ENCODE measurements at regions not wholly inside any gene's neighbourhood (a gene's known extent, or its start where the extent isn't known, plus 50 kb on each side); places are given as distances from the start of the nearest gene placed in this dataset.

DNA sequence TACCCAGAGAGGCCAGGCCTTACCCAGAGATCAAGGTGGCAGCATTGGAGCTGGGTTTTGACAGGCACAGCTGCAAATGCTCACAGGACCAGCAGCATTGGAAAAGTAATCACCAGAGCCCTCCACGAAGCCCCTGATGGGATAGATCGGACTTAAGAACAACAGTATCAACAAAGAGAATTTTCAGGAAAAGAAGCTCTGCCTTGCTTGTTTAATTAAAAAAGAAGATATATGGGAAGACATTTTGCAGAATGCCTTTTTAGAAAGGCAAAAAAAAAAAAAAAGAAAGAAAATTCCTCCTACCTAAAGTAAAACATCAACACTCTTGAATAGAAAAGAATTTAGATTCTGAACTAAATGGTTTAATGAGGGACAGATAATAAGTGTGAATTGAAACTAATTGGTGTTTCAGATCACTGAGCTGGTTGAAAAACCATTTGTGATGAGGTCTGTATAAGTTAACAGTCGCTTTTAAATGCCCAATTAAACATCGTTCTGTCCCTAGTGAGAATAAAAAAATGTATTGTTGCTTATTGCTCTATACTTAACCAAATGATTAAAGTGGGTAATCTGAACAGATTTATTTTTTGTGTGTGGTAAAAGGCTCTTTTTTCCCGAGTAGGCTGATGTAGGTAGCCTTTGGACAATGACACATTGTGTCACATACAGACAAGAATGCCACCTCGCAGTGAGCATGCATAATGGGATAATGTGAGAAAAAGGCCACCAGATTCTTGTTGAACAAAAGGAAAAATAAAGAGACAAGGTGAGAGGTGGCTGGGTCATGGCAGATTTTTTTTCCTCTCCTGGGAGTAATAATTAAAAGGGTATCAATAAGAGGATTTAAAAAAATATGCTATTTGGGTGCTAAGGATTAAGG lies 93.0 kb upstream of the ARGLU1 start:
- Histone ChIP-seq H3K36me3 (ENCODE audit: control insufficient read depth, insufficient read depth, low read length) (no peaks in the 10 kb centered on the region), H3K9me3 (ENCODE audit: control insufficient read depth in 2 of 2, low read length in 2 of 2) (no peaks in the 10 kb centered on the region), H3K27me3 (ENCODE audit: control insufficient read depth, insufficient read depth, low read length) (no peaks in the 10 kb centered on the region), H3K27ac (ENCODE audit: insufficient read depth, low read length, poor library complexity, severe bottlenecking) (no peak overlapping the region), H3K4me3 (ENCODE audit: low read depth, low read length) (no peak overlapping the region), H3K4me1 (ENCODE audit: control insufficient read depth, insufficient read depth, low read length, poor library complexity, severe bottlenecking) (no peaks in the 10 kb centered on the region)
- H3K27me3 Mint-ChIP-seq: no peaks in the 10 kb centered on the region
- H3K27ac Mint-ChIP-seq: no peak overlapping the region
- H3K4me3 Mint-ChIP-seq: no peak overlapping the region
- no peaks in the 10 kb centered on the region for H3K4me1 Mint-ChIP-seq
- H3K36me3 Mint-ChIP-seq: no peaks in the 10 kb centered on the region
- H3K9me3 Mint-ChIP-seq: peaks cover 0 to 2% (median 0%) of the 10 kb centered on the region in 7 donors
- no peak for ATAC-seq (ENCODE audit: low read depth in 2 of 2)
- DNase-seq: no peak

DNA sequence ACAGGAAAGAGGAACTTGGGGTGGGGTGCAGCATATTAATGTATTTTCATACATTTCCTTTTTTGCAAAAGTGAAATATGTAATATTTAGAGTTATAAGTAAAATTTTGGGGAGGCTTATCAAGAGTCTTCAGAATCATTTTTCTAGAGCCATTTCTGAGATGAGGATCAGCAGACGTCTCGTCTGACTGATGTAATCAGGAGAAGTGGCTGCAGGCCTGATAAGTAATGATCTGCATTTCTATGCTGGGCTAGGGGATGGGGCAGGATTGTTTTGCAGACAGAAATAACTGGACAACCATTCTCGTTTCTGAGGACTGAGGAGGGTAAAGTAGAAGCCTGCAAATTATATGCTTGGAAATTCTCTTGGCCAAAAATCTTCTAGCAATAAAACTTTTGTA lies 89.2 kb upstream of the ARGLU1 start:
- no peaks in the 10 kb centered on the region for H3K4me1 ChIP-seq (ENCODE audit: control insufficient read depth, insufficient read depth, low read length, poor library complexity, severe bottlenecking)
- ATAC-seq (ENCODE audit: low read depth in 2 of 2) (no peak), DNase-seq (no peak)
- no peak overlapping the region for H3K27ac Mint-ChIP-seq
- no peaks in the 10 kb centered on the region for H3K9me3 ChIP-seq (ENCODE audit: control insufficient read depth in 2 of 2, low read length in 2 of 2)
- no peaks in the 10 kb centered on the region for H3K4me1 Mint-ChIP-seq
- no peaks in the 10 kb centered on the region for H3K27me3 Mint-ChIP-seq
- no peaks in the 10 kb centered on the region for H3K36me3 Mint-ChIP-seq
- H3K4me3 Mint-ChIP-seq: no peak overlapping the region
- H3K4me3 ChIP-seq (ENCODE audit: low read depth, low read length): no peak overlapping the region
- H3K27me3 ChIP-seq (ENCODE audit: control insufficient read depth, insufficient read depth, low read length): no peaks in the 10 kb centered on the region
- no peaks in the 10 kb centered on the region for H3K36me3 ChIP-seq (ENCODE audit: control insufficient read depth, insufficient read depth, low read length)
- H3K9me3 Mint-ChIP-seq: peaks cover 0 to 1% (median 0%) of the 10 kb centered on the region in 7 donors
- no peak overlapping the region for H3K27ac ChIP-seq (ENCODE audit: insufficient read depth, low read length, poor library complexity, severe bottlenecking)

DNA sequence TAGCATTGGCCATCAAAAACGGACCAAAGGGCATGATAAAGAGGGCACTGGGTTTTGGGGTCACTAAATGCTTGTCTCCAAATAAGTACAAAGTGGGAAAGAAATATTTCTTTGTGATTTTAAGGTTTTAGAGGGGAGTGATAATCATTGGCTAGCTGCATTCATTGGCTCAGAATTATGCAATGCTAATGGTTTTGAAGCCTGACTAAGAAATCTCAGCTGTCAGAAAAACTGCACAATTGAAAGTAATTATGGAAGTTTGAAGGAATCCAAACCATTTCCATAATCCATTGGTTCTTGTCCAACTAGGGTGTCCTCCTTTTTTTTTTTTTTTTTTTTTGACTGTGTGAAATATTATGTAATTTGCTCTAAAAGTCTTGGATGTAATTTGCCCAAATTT lies 88.2 kb upstream of the ARGLU1 start:
- Histone ChIP-seq H3K4me3 (ENCODE audit: low read depth, low read length) (no peak overlapping the region), H3K36me3 (ENCODE audit: control insufficient read depth, insufficient read depth, low read length) (no peaks in the 10 kb centered on the region), H3K9me3 (ENCODE audit: control insufficient read depth in 2 of 2, low read length in 2 of 2) (no peaks in the 10 kb centered on the region), H3K4me1 (ENCODE audit: control insufficient read depth, insufficient read depth, low read length, poor library complexity, severe bottlenecking) (no peaks in the 10 kb centered on the region), H3K27ac (ENCODE audit: insufficient read depth, low read length, poor library complexity, severe bottlenecking) (no peak overlapping the region), H3K27me3 (ENCODE audit: control insufficient read depth, insufficient read depth, low read length) (no peaks in the 10 kb centered on the region)
- DNase-seq (no peak), ATAC-seq (ENCODE audit: low read depth in 2 of 2) (no peak)
- Mint-ChIP-seq H3K4me1 (no peaks in the 10 kb centered on the region), H3K4me3 (no peak overlapping the region), H3K27me3 (no peaks in the 10 kb centered on the region), H3K9me3 (peaks cover 0 to 3% (median 0%) of the 10 kb centered on the region in 7 donors), H3K27ac (no peak overlapping the region), H3K36me3 (no peaks in the 10 kb centered on the region)

GRCh38 chr13:106651442-106651841 lies 83.5 kb upstream of the ARGLU1 start:
- Mint-ChIP-seq H3K27me3 (no peaks in the 10 kb centered on the region), H3K4me1 (no peaks in the 10 kb centered on the region), H3K36me3 (no peaks in the 10 kb centered on the region), H3K4me3 (no peak overlapping the region), H3K9me3 (peaks cover 0 to 2% (median 0%) of the 10 kb centered on the region in 7 donors), H3K27ac (no peak overlapping the region)
- Histone ChIP-seq H3K9me3 (ENCODE audit: control insufficient read depth in 2 of 2, low read length in 2 of 2) (no peaks in the 10 kb centered on the region), H3K4me1 (ENCODE audit: control insufficient read depth, insufficient read depth, low read length, poor library complexity, severe bottlenecking) (no peaks in the 10 kb centered on the region), H3K27ac (ENCODE audit: insufficient read depth, low read length, poor library complexity, severe bottlenecking) (no peak overlapping the region), H3K27me3 (ENCODE audit: control insufficient read depth, insufficient read depth, low read length) (no peaks in the 10 kb centered on the region), H3K36me3 (ENCODE audit: control insufficient read depth, insufficient read depth, low read length) (no peaks in the 10 kb centered on the region), H3K4me3 (ENCODE audit: low read depth, low read length) (no peak overlapping the region)
- ATAC-seq (ENCODE audit: low read depth in 2 of 2) (no peak), DNase-seq (no peak)

GRCh38 chr13:106650690-106651205 lies 82.8 kb upstream of the ARGLU1 start:
- Histone ChIP-seq H3K4me1 (ENCODE audit: control insufficient read depth, insufficient read depth, low read length, poor library complexity, severe bottlenecking) (no peaks in the 10 kb centered on the region), H3K27me3 (ENCODE audit: control insufficient read depth, insufficient read depth, low read length) (no peaks in the 10 kb centered on the region), H3K4me3 (ENCODE audit: low read depth, low read length) (no peak overlapping the region), H3K9me3 (ENCODE audit: control insufficient read depth in 2 of 2, low read length in 2 of 2) (no peaks in the 10 kb centered on the region), H3K36me3 (ENCODE audit: control insufficient read depth, insufficient read depth, low read length) (no peaks in the 10 kb centered on the region), H3K27ac (ENCODE audit: insufficient read depth, low read length, poor library complexity, severe bottlenecking) (no peak overlapping the region)
- H3K27ac Mint-ChIP-seq: no peak overlapping the region
- no peak for DNase-seq
- no peaks in the 10 kb centered on the region for H3K4me1 Mint-ChIP-seq
- H3K36me3 Mint-ChIP-seq: no peaks in the 10 kb centered on the region
- no peak for ATAC-seq (ENCODE audit: low read depth in 2 of 2)
- H3K27me3 Mint-ChIP-seq: peaks cover 7% of the 10 kb centered on the region
- H3K4me3 Mint-ChIP-seq: no peak overlapping the region
- H3K9me3 Mint-ChIP-seq: peaks cover 0 to 2% (median 0%) of the 10 kb centered on the region in 7 donors

- H3K4me1 Mint-ChIP-seq: no peaks in the 10 kb centered on the region
- no peak overlapping the region for H3K27ac ChIP-seq (ENCODE audit: insufficient read depth, low read length, poor library complexity, severe bottlenecking)
- H3K4me1 ChIP-seq (ENCODE audit: control insufficient read depth, insufficient read depth, low read length, poor library complexity, severe bottlenecking): no peaks in the 10 kb centered on the region
- H3K4me3 ChIP-seq (ENCODE audit: low read depth, low read length): no peak overlapping the region
- no peaks in the 10 kb centered on the region for H3K27me3 ChIP-seq (ENCODE audit: control insufficient read depth, insufficient read depth, low read length)
- no peak overlapping the region for H3K4me3 Mint-ChIP-seq
- H3K27me3 Mint-ChIP-seq: peaks cover 8% of the 10 kb centered on the region
- no peaks in the 10 kb centered on the region for H3K36me3 Mint-ChIP-seq
- ATAC-seq (ENCODE audit: low read depth in 2 of 2): no peak
- no peaks in the 10 kb centered on the region for H3K36me3 ChIP-seq (ENCODE audit: control insufficient read depth, insufficient read depth, low read length)
- no peak for DNase-seq
- peaks cover 0 to 2% (median 0%) of the 10 kb centered on the region in 7 donors for H3K9me3 Mint-ChIP-seq
- H3K9me3 ChIP-seq (ENCODE audit: control insufficient read depth in 2 of 2, low read length in 2 of 2): no peaks in the 10 kb centered on the region
- no peak overlapping the region for H3K27ac Mint-ChIP-seq
Measured at GRCh38 chr13:106649495-106649894, 81.6 kb upstream of the ARGLU1 start.

DNA sequence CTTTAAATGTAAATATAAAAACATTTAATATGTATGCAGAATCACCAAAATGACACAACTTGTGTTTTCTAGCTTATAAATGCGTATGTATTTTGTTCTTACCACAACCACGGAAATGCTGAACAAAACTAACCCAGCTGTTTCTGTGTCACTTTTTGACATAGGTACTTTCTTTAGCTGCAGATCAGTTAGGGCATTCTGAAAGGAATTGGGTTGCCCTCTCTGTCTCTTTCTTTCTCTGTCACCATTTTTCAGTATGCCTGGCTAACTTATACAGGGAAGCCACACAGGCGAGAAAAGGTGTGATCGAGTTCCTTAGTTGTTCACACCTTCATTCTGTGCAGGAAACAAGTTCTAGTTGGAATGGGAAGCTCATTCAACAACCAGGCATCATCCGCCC lies 72.6 kb upstream of the ARGLU1 start:
- H3K9me3 ChIP-seq (ENCODE audit: control insufficient read depth in 2 of 2, low read length in 2 of 2): no peaks in the 10 kb centered on the region
- no peak overlapping the region for H3K27ac ChIP-seq (ENCODE audit: insufficient read depth, low read length, poor library complexity, severe bottlenecking)
- Mint-ChIP-seq H3K27me3 (peaks cover 13% of the 10 kb centered on the region), H3K9me3 (peaks cover 0 to 2% (median 0%) of the 10 kb centered on the region in 7 donors), H3K36me3 (no peaks in the 10 kb centered on the region), H3K27ac (no peak overlapping the region), H3K4me3 (no peak overlapping the region), H3K4me1 (no peaks in the 10 kb centered on the region)
- H3K4me3 ChIP-seq (ENCODE audit: low read depth, low read length): no peak overlapping the region
- ATAC-seq (ENCODE audit: low read depth in 2 of 2) (no peak), DNase-seq (no peak)
- no peaks in the 10 kb centered on the region for H3K27me3 ChIP-seq (ENCODE audit: control insufficient read depth, insufficient read depth, low read length)
- H3K4me1 ChIP-seq (ENCODE audit: control insufficient read depth, insufficient read depth, low read length, poor library complexity, severe bottlenecking): no peaks in the 10 kb centered on the region
- no peaks in the 10 kb centered on the region for H3K36me3 ChIP-seq (ENCODE audit: control insufficient read depth, insufficient read depth, low read length)

DNA sequence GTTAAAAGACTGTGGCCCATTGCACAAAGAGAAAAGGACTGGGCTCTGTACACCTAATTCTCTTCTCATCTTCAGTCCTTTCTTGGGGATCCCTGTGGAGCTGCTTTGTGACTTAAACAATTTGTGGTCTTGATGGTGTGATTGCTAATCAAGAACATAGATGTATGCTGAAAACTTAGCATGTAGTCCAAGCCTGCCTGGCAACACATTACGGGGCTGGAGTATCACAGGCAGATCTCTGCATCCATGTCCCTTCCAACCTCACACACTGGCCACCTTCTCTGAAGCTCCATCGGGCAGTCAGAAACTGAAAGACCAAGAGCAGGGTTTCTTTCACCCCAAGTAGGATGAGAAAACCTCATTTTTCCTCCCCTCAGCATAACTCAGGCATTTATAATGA lies 69.6 kb upstream of the ARGLU1 start:
- H3K4me1 Mint-ChIP-seq: no peaks in the 10 kb centered on the region
- H3K27ac Mint-ChIP-seq: no peak overlapping the region
- H3K27me3 Mint-ChIP-seq: peaks cover 4% of the 10 kb centered on the region
- no peaks in the 10 kb centered on the region for H3K4me1 ChIP-seq (ENCODE audit: control insufficient read depth, insufficient read depth, low read length, poor library complexity, severe bottlenecking)
- peaks cover 0 to 2% (median 0%) of the 10 kb centered on the region in 7 donors for H3K9me3 Mint-ChIP-seq
- no peaks in the 10 kb centered on the region for H3K27me3 ChIP-seq (ENCODE audit: control insufficient read depth, insufficient read depth, low read length)
- H3K4me3 ChIP-seq (ENCODE audit: low read depth, low read length): no peak overlapping the region
- no peaks in the 10 kb centered on the region for H3K9me3 ChIP-seq (ENCODE audit: control insufficient read depth in 2 of 2, low read length in 2 of 2)
- no peaks in the 10 kb centered on the region for H3K36me3 ChIP-seq (ENCODE audit: control insufficient read depth, insufficient read depth, low read length)
- H3K4me3 Mint-ChIP-seq: no peak overlapping the region
- ATAC-seq (ENCODE audit: low read depth in 2 of 2) (no peak), DNase-seq (no peak)
- H3K36me3 Mint-ChIP-seq: no peaks in the 10 kb centered on the region
- H3K27ac ChIP-seq (ENCODE audit: insufficient read depth, low read length, poor library complexity, severe bottlenecking): no peak overlapping the region

All from CD4-positive, CD25-positive, alpha-beta regulatory T cell (primary cell).